A673 (cell line): ENCODE measurements at regions not wholly inside any gene's neighbourhood (a gene's known extent, or its start where the extent isn't known, plus 50 kb on each side); places are given as distances from the start of the nearest gene placed in this dataset.

Experiments used
- BruUV-seq: library from RNA; stranded (reverse); fragments of 400-500 nt; replicated peaks from 2 replicates; lab custom pipeline; 2021; lab: Mats Ljungman, UMichigan
- CTCF ChIA-PET: fragments of 300-600 bp; sonication (Branson Sonifier 250); formaldehyde crosslinking; loops from one replicate; lab custom pipeline; 2022; ENCODE audit warnings: antibody characterized with exemption; lab: Charles Lee
- POLR2A ChIA-PET: fragments of 300-600 bp; sonication (Branson Sonifier 250); formaldehyde crosslinking; loops from one replicate; lab custom pipeline; 2022; ENCODE audit warnings: antibody characterized with exemption; ENCODE audit not compliant: low non-redundant PET; lab: Charles Lee
- DNase-seq: peaks from one replicate; pipeline ENCODE4 v3.0.0-alpha.2; 2015; ENCODE audit warnings: low spot score
- H3K27ac ChIP-seq: fragments of 200-600 bp; sonication (generic); 2 replicates; pipeline ENCODE4 v1.5.1; 2016; ENCODE audit warnings: mixed run types, low read depth, mild to moderate bottlenecking, mixed read lengths, antibody characterized with exemption, low read length; ENCODE audit not compliant: poor library complexity, severe bottlenecking
- H3K27me3 ChIP-seq: fragments of 200-600 bp; sonication (generic); replicated peaks from 2 replicates; pipeline ENCODE4 v1.6.1; 2017; ENCODE audit warnings: mixed run types, low read depth, mild to moderate bottlenecking, mixed read lengths, antibody characterized with exemption, low read length; ENCODE audit not compliant: insufficient read depth, poor library complexity
- H3K36me3 ChIP-seq: fragments of 200-600 bp; sonication (generic); 2 replicates; pipeline ENCODE4 v1.6.1; 2016; ENCODE audit warnings: mixed run types, mild to moderate bottlenecking, mixed read lengths, antibody characterized with exemption, low read length; ENCODE audit not compliant: insufficient read depth, poor library complexity, severe bottlenecking
- H3K4me1 ChIP-seq: fragments of 200-600 bp; sonication (generic); 2 replicates; pipeline ENCODE4 v1.6.1; 2017; ENCODE audit warnings: mixed run types, mild to moderate bottlenecking, mixed read lengths, antibody characterized with exemption, low read length; ENCODE audit not compliant: insufficient read depth, poor library complexity, severe bottlenecking
- H3K4me3 ChIP-seq: fragments of 200-600 bp; sonication (generic); 2 replicates; pipeline ENCODE4 v1.5.1; 2016; ENCODE audit warnings: low read depth, mixed run types, mild to moderate bottlenecking, mixed read lengths, low read length; ENCODE audit not compliant: poor library complexity, severe bottlenecking
- H3K9me3 ChIP-seq: fragments of 200-600 bp; sonication (generic); 2 replicates; pipeline ENCODE4 v1.6.1; 2016; ENCODE audit warnings: mixed run types, low read depth, mild to moderate bottlenecking, mixed read lengths, antibody characterized with exemption, low read length; ENCODE audit not compliant: poor library complexity, severe bottlenecking
- CTCF ChIP-seq: fragments of 300-800, 200-600 bp; sonication (generic); conservative IDR thresholded peaks from 2 replicates; pipeline ENCODE4 v1.5.1; 2017; ENCODE audit warnings: low read depth, mild to moderate bottlenecking, antibody characterized with exemption, low read length, moderate library complexity, mixed read lengths
- EZH2 ChIP-seq: fragments of 200-600 bp; sonication (generic); IDR thresholded peaks from 2 replicates; pipeline ENCODE4 v1.6.1; 2017; ENCODE audit warnings: borderline replicate concordance, low read depth, mild to moderate bottlenecking, mixed read lengths, antibody characterized with exemption, low read length; ENCODE audit not compliant: poor library complexity, severe bottlenecking
- intact Hi-C: fragments of 100-400 bp; cut with micrococcal nuclease; formaldehyde crosslinking; loops from one replicate; pipeline ENCODE4 v1.10.0; 2022; ENCODE audit not compliant: unreplicated experiment

- Histone ChIP-seq H3K27ac (no peak overlapping the region), H3K27me3 (peaks cover 50% of the 10 kb centered on the region), H3K4me3 (no peak overlapping the region), H3K9me3 (no peaks in the 10 kb centered on the region), H3K36me3 (no peaks in the 10 kb centered on the region), H3K4me1 (no peaks in the 10 kb centered on the region)
- TF ChIP-seq CTCF (no peak), EZH2 (no peak)
- DNase-seq = no peak
- BruUV-seq = no TSS peak
- POLR2A ChIA-PET = no interaction called here
- CTCF ChIA-PET = no interaction called here
- intact Hi-C loops = no loop called here
Measured at GRCh38 chr1:4048921-4049320, 148.8 kb upstream of the C1orf174 start.

- Histone ChIP-seq H3K27me3 (peaks cover 36% of the 10 kb centered on the region), H3K9me3 (no peaks in the 10 kb centered on the region), H3K36me3 (no peaks in the 10 kb centered on the region), H3K4me3 (no peak overlapping the region), H3K4me1 (no peaks in the 10 kb centered on the region), H3K27ac (no peak overlapping the region)
- no TSS peak for BruUV-seq
- intact Hi-C loops = no loop called here
- no peak for DNase-seq
- no peak for TF ChIP-seq EZH2
- no peak for TF ChIP-seq CTCF
- ChIA-PET CTCF (no interaction called here), POLR2A (no interaction called here)
Measured at GRCh38 chr1:4050998-4051397, 150.9 kb upstream of the C1orf174 start.

GRCh38 chr1:4052657-4053056 is 152.6 kb upstream of the C1orf174 start:
- Histone ChIP-seq H3K27me3 (peaks cover 21% of the 10 kb centered on the region), H3K27ac (no peak overlapping the region), H3K36me3 (no peaks in the 10 kb centered on the region), H3K4me1 (no peaks in the 10 kb centered on the region), H3K4me3 (no peak overlapping the region), H3K9me3 (no peaks in the 10 kb centered on the region)
- TF ChIP-seq CTCF = no peak
- TF ChIP-seq EZH2 = no peak
- POLR2A ChIA-PET = no interaction called here
- no TSS peak for BruUV-seq
- intact Hi-C loops = no loop called here
- CTCF ChIA-PET = no interaction called here
- no peak for DNase-seq
